Neural cell (in vitro differentiated cells): ENCODE measurements at regions not wholly inside any gene's neighbourhood (a gene's known extent, or its start where the extent isn't known, plus 50 kb on each side); places are given as distances from the start of the nearest gene placed in this dataset.

Source experiments
- H2AFZ ChIP-seq: fragments of 200-600, 300-800 bp; sonication (generic), shearing (Covaris generic); 2 replicates; pipeline ENCODE4 v1.6.0; 2014; ENCODE audit warnings: low read depth, mild to moderate bottlenecking, antibody characterized with exemption, low read length, moderate library complexity
- H3F3A ChIP-seq: fragments of 200-600 bp; shearing (Covaris generic); 2 replicates; pipeline ENCODE4 v1.6.1; 2016; ENCODE audit warnings: mild to moderate bottlenecking, moderate library complexity, mixed read lengths, antibody characterized with exemption, low read length; ENCODE audit not compliant: insufficient read depth, poor library complexity, severe bottlenecking
- H3K27ac ChIP-seq: fragments of 200-600, 300-800 bp; sonication (generic), shearing (Covaris generic); 2 replicates; pipeline ENCODE4 v1.5.1; 2014; ENCODE audit warnings: mild to moderate bottlenecking, low read length, moderate library complexity
- H3K27me3 ChIP-seq: fragments of 300-800, 200-600 bp; sonication (generic), shearing (Covaris generic); 2 replicates; pipeline ENCODE4 v1.6.0; 2014; ENCODE audit warnings: mild to moderate bottlenecking, low read depth, low read length, moderate library complexity; ENCODE audit not compliant: insufficient read depth
- H3K36me3 ChIP-seq: fragments of 300-800, 200-600 bp; sonication (generic), shearing (Covaris generic); 2 replicates; pipeline ENCODE4 v1.5.1; 2014; ENCODE audit warnings: mild to moderate bottlenecking, antibody characterized with exemption, low read length, moderate library complexity; ENCODE audit not compliant: insufficient read depth
- H3K4me2 ChIP-seq: fragments of 300-800, 200-600 bp; sonication (generic), shearing (Covaris generic); 2 replicates; pipeline ENCODE4 v1.6.0; 2014; ENCODE audit warnings: mild to moderate bottlenecking, low read length
- H3K4me3 ChIP-seq: fragments of 300-800, 200-600 bp; sonication (generic), shearing (Covaris generic); 2 replicates; pipeline ENCODE4 v1.5.1; 2014; ENCODE audit warnings: mild to moderate bottlenecking, low read length, moderate library complexity
- H3K79me2 ChIP-seq: fragments of 200-600 bp; shearing (Covaris generic); replicated peaks from 2 replicates; pipeline ENCODE4 v1.6.0; 2014; ENCODE audit warnings: mild to moderate bottlenecking, low read length, moderate library complexity; ENCODE audit not compliant: insufficient read depth
- H3K9ac ChIP-seq: fragments of 300-800, 200-600 bp; sonication (generic), shearing (Covaris generic); 2 replicates; pipeline ENCODE4 v1.6.1; 2016; ENCODE audit warnings: mild to moderate bottlenecking, low read length, mixed read lengths
- H3K9me2 ChIP-seq: fragments of 200-600 bp; shearing (Covaris generic); 2 replicates; pipeline ENCODE4 v1.6.1; 2016; ENCODE audit warnings: mild to moderate bottlenecking, low read length, mixed read lengths; ENCODE audit not compliant: insufficient read depth
- H3K9me3 ChIP-seq: fragments of 200-600, 300-800 bp; sonication (generic), shearing (Covaris generic); 2 replicates; pipeline ENCODE4 v1.6.1; 2016; ENCODE audit warnings: mild to moderate bottlenecking, mixed run types, low read length, moderate library complexity, mixed read lengths
- H4K20me1 ChIP-seq: fragments of 200-600 bp; shearing (Covaris generic); 2 replicates; pipeline ENCODE4 v1.6.1; 2016; ENCODE audit warnings: mild to moderate bottlenecking, mixed run types; ENCODE audit not compliant: insufficient read depth
- EP300 ChIP-seq: fragments of 450-650 bp; conservative IDR thresholded peaks from 2 replicates; pipeline ENCODE4 v1.6.1; 2014; ENCODE audit warnings: antibody characterized with exemption, mild to moderate bottlenecking, moderate library complexity; ENCODE audit not compliant: poor library complexity, severe bottlenecking
- EZH2 ChIP-seq: fragments of 200-600, 300-800 bp; shearing (Covaris generic), sonication (generic); IDR thresholded peaks from 2 replicates; pipeline ENCODE4 v1.6.1; 2014; ENCODE audit warnings: antibody characterized with exemption, low read length, borderline replicate concordance, mild to moderate bottlenecking; ENCODE audit not compliant: insufficient read depth, poor library complexity, severe bottlenecking
- MXI1 ChIP-seq: fragments of 450-650 bp; conservative IDR thresholded peaks from 2 replicates; pipeline ENCODE4 v1.6.1; 2014; ENCODE audit warnings: antibody characterized with exemption, mild to moderate bottlenecking; ENCODE audit not compliant: poor library complexity, severe bottlenecking
- POLR2AphosphoS5 ChIP-seq: IDR thresholded peaks from 2 replicates; pipeline ENCODE4 v1.6.1; 2012
- RAD21 ChIP-seq: fragments of 450-650 bp; conservative IDR thresholded peaks from 2 replicates; pipeline ENCODE4 v1.6.1; 2014; ENCODE audit warnings: antibody characterized with exemption, mild to moderate bottlenecking, moderate library complexity
- REST ChIP-seq: IDR thresholded peaks from 2 replicates; pipeline ENCODE4 v1.6.1; 2012; ENCODE audit warnings: borderline replicate concordance
- SMC3 ChIP-seq: fragments of 450-650 bp; conservative IDR thresholded peaks from 2 replicates; pipeline ENCODE4 v1.6.1; 2014; ENCODE audit warnings: antibody characterized with exemption, mild to moderate bottlenecking, moderate library complexity; ENCODE audit not compliant: poor library complexity
- TAF1 ChIP-seq: IDR thresholded peaks from 2 replicates; pipeline ENCODE4 v1.6.1; 2012; ENCODE audit warnings: low read depth
- TF ChIP-seq, protein P1 (sequence below): fragments of 450-650 bp; IDR thresholded peaks from 2 replicates; pipeline ENCODE4 v1.5.1; 2014; ENCODE audit warnings: antibody characterized with exemption, mild to moderate bottlenecking, moderate library complexity; ENCODE audit not compliant: poor library complexity, severe bottlenecking

- Histone ChIP-seq H3F3A (no peaks in the 10 kb centered on the region), H3K27ac (no peak overlapping the region), H2AFZ (no peak overlapping the region), H3K4me3 (no peak overlapping the region), H3K9ac (no peak overlapping the region), H3K27me3 (no peaks in the 10 kb centered on the region), H3K9me2 (no peaks in the 10 kb centered on the region), H3K79me2 (no peaks in the 10 kb centered on the region), H4K20me1 (no peaks in the 10 kb centered on the region), H3K4me2 (no peak overlapping the region), H3K9me3 (no peaks in the 10 kb centered on the region), H3K36me3 (no peaks in the 10 kb centered on the region)
- no peak for TF ChIP-seq SMC3
- TF ChIP-seq, protein P1, sequence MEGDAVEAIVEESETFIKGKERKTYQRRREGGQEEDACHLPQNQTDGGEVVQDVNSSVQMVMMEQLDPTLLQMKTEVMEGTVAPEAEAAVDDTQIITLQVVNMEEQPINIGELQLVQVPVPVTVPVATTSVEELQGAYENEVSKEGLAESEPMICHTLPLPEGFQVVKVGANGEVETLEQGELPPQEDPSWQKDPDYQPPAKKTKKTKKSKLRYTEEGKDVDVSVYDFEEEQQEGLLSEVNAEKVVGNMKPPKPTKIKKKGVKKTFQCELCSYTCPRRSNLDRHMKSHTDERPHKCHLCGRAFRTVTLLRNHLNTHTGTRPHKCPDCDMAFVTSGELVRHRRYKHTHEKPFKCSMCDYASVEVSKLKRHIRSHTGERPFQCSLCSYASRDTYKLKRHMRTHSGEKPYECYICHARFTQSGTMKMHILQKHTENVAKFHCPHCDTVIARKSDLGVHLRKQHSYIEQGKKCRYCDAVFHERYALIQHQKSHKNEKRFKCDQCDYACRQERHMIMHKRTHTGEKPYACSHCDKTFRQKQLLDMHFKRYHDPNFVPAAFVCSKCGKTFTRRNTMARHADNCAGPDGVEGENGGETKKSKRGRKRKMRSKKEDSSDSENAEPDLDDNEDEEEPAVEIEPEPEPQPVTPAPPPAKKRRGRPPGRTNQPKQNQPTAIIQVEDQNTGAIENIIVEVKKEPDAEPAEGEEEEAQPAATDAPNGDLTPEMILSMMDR = no peak
Measured at GRCh38 chr3:188972310-188972709, 199.5 kb upstream of the TPRG1 start.

DNA sequence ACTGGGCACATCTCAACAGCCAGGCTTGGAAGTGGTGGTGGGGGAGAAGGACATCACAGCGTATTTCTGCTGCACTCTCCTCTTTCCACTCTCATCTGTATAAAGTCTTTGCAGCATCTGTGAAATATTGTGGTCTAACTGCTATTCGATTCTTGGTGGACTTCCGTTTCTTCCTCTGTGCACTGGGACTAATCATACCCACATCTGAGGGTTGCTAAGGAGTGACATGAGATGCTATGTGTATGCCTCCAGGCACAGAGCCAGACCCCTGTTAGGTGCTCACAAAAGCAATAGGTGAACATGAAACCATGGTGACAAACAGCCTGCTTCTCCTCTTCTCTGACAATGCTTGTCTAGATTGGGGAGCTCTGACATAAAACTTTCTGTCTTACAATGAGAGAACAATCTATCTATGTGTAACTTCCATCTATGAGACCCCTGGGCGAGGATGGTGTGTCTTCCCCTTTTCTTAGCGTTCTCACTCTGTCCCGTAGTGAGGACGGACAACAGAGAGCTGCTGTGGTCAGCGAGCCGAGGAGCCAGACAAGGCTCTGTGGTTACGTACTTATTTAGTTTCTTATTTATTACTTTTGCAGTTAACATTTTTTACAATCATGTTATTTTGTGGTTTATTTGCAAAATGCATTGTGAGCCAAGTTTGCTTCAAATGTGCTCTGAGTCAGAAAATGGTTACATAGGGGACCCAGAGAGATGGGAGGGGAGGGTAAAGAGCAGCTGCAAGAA is 196.7 kb upstream of the TPRG1 start:
- Histone ChIP-seq H3K4me2 (no peak overlapping the region), H4K20me1 (no peaks in the 10 kb centered on the region), H3K9ac (no peak overlapping the region), H3K36me3 (no peaks in the 10 kb centered on the region), H3K27ac (no peak overlapping the region), H3K9me3 (no peaks in the 10 kb centered on the region), H3K79me2 (no peaks in the 10 kb centered on the region), H2AFZ (no peak overlapping the region), H3K4me3 (no peak overlapping the region), H3F3A (no peaks in the 10 kb centered on the region), H3K9me2 (no peaks in the 10 kb centered on the region), H3K27me3 (no peaks in the 10 kb centered on the region)
- TF ChIP-seq TAF1 = no peak
- TF ChIP-seq, protein P1 = no peak
- TF ChIP-seq MXI1 = no peak
- TF ChIP-seq RAD21 = no peak
- TF ChIP-seq POLR2AphosphoS5 = no peak
- TF ChIP-seq REST = no peak
- no peak for TF ChIP-seq EZH2
- TF ChIP-seq SMC3 = no peak
- no peak for TF ChIP-seq EP300
